Sigmoid colon (tissue), 4 donors: ENCODE measurements at regions not wholly inside any gene's neighbourhood (a gene's known extent, or its start where the extent isn't known, plus 50 kb on each side); places are given as distances from the start of the nearest gene placed in this dataset.

Experiments used
- CTCF ChIP-seq, 4 experiments: fragments of 450-650 bp in 3 of 4; fragments of 200-600 bp in 1 of 4; IDR thresholded peaks; one replicate each; pipeline ENCODE4 v1.5.1; 2016 to 2019; ENCODE audit warnings: antibody characterized with exemption in 4 of 4, mild to moderate bottlenecking in 3 of 4, moderate library complexity in 2 of 4
- EP300 ChIP-seq, 4 donors: sonication (generic); formaldehyde crosslinking; IDR thresholded peaks; one replicate each; pipeline ENCODE4 v1.6.1; 2017; ENCODE audit warnings: antibody characterized with exemption in 4 of 4

GRCh38 chr20:4303136-4303535, 54.0 kb upstream of the ADRA1D start:
- TF ChIP-seq CTCF (IDR thresholded peaks at IDR 0.05) (no peak), EP300 (IDR thresholded peaks at IDR 0.05) (no peak)
